ENCODE measurements at regions not wholly inside any gene's neighbourhood (a gene's known extent, or its start where the extent isn't known, plus 50 kb on each side); places are given as distances from the start of the nearest gene placed in this dataset.

GRCh38 chr7:133155146-133155545 is 73.3 kb upstream of the CHCHD3 start:
- TF ChIP-seq TCF12 (IDR thresholded peaks at IDR 0.05; ENCODE audit: low read depth) (no peak), REST (IDR thresholded peaks at IDR 0.05; ENCODE audit: low read depth) (no peak), FOXM1 (IDR thresholded peaks at IDR 0.05; ENCODE audit: borderline replicate concordance, low read depth) (no peak), YY1 (IDR thresholded peaks at IDR 0.05; ENCODE audit: low read depth) (no peak), CREB1 (IDR thresholded peaks at IDR 0.05; ENCODE audit: low read depth) (no peak), USF1 (IDR thresholded peaks at IDR 0.05) (no peak), TAF1 (IDR thresholded peaks at IDR 0.05; ENCODE audit: low read depth) (no peak), EGR1 (IDR thresholded peaks at IDR 0.05) (no peak), CEBPB (IDR thresholded peaks at IDR 0.05) (no peak), MAX (IDR thresholded peaks at IDR 0.05) (no peak), ZBTB7A (IDR thresholded peaks at IDR 0.05; ENCODE audit: low read depth) (no peak), RAD21 (IDR thresholded peaks at IDR 0.05; ENCODE audit: low read depth) (no peak), EP300 (IDR thresholded peaks at IDR 0.05; ENCODE audit: borderline replicate concordance) (no peak), NFIC (IDR thresholded peaks at IDR 0.05) (no peak), TEAD4 (IDR thresholded peaks at IDR 0.05) (no peak)

GRCh38 chr7:133155642-133156041 is 73.8 kb upstream of the CHCHD3 start:
- TF ChIP-seq TCF12 (IDR thresholded peaks at IDR 0.05; ENCODE audit: low read depth) (no peak), YY1 (IDR thresholded peaks at IDR 0.05; ENCODE audit: low read depth) (no peak), FOXM1 (IDR thresholded peaks at IDR 0.05; ENCODE audit: borderline replicate concordance, low read depth) (no peak), REST (IDR thresholded peaks at IDR 0.05; ENCODE audit: low read depth) (no peak), CREB1 (IDR thresholded peaks at IDR 0.05; ENCODE audit: low read depth) (no peak), TEAD4 (IDR thresholded peaks at IDR 0.05) (no peak), CEBPB (IDR thresholded peaks at IDR 0.05) (no peak), EGR1 (IDR thresholded peaks at IDR 0.05) (no peak), TAF1 (IDR thresholded peaks at IDR 0.05; ENCODE audit: low read depth) (no peak), MAX (IDR thresholded peaks at IDR 0.05) (no peak), RAD21 (IDR thresholded peaks at IDR 0.05; ENCODE audit: low read depth) (no peak)

- TF ChIP-seq USF1 (IDR thresholded peaks at IDR 0.05) (no peak), YY1 (IDR thresholded peaks at IDR 0.05; ENCODE audit: low read depth) (no peak), CEBPB (IDR thresholded peaks at IDR 0.05) (no peak), RAD21 (IDR thresholded peaks at IDR 0.05; ENCODE audit: low read depth) (no peak), TCF12 (IDR thresholded peaks at IDR 0.05; ENCODE audit: low read depth) (no peak), NFIC (IDR thresholded peaks at IDR 0.05) (no peak), CREB1 (IDR thresholded peaks at IDR 0.05; ENCODE audit: low read depth) (no peak), MAX (IDR thresholded peaks at IDR 0.05) (no peak)
Observed at GRCh38 chr7:133157045-133157444, 75.2 kb upstream of the CHCHD3 start.

- TF ChIP-seq NFIC (IDR thresholded peaks at IDR 0.05) (no peak), EGR1 (IDR thresholded peaks at IDR 0.05) (no peak), CREB1 (IDR thresholded peaks at IDR 0.05; ENCODE audit: low read depth) (no peak), ZBTB7A (IDR thresholded peaks at IDR 0.05; ENCODE audit: low read depth) (no peak), TEAD4 (IDR thresholded peaks at IDR 0.05) (no peak)
Observed at GRCh38 chr7:133164498-133164897, 82.6 kb upstream of the CHCHD3 start.

- TF ChIP-seq EP300 (IDR thresholded peaks at IDR 0.05; ENCODE audit: borderline replicate concordance) (no peak), USF1 (IDR thresholded peaks at IDR 0.05) (no peak), CREB1 (IDR thresholded peaks at IDR 0.05; ENCODE audit: low read depth) (no peak), NFIC (IDR thresholded peaks at IDR 0.05) (no peak), MAX (IDR thresholded peaks at IDR 0.05) (no peak), TEAD4 (IDR thresholded peaks at IDR 0.05) (no peak), TAF1 (IDR thresholded peaks at IDR 0.05; ENCODE audit: low read depth) (no peak), ZBTB7A (IDR thresholded peaks at IDR 0.05; ENCODE audit: low read depth) (no peak), CEBPB (IDR thresholded peaks at IDR 0.05) (no peak), RAD21 (IDR thresholded peaks at IDR 0.05; ENCODE audit: low read depth) (no peak), FOXM1 (IDR thresholded peaks at IDR 0.05; ENCODE audit: borderline replicate concordance, low read depth) (no peak), TCF12 (IDR thresholded peaks at IDR 0.05; ENCODE audit: low read depth) (no peak)
Observed at GRCh38 chr7:133165001-133165400, 83.1 kb upstream of the CHCHD3 start.

Measured in Ishikawa (cell line).